ENCODE measurements at regions not wholly inside any gene's neighbourhood (a gene's known extent, or its start where the extent isn't known, plus 50 kb on each side); places are given as distances from the start of the nearest gene placed in this dataset.

GRCh38 chrX:149152941-149153340, 352.2 kb downstream of the IDS start:
- no peak for DNase-seq (ENCODE audit: low read depth in 2 of 2)

GRCh38 chrX:149151805-149152757, 353.0 kb downstream of the IDS start:
- no peak for DNase-seq (ENCODE audit: low read depth in 2 of 2)

- DNase-seq (ENCODE audit: low read depth in 2 of 2), result no peak
Observed at GRCh38 chrX:149145845-149146285, 359.2 kb downstream of the IDS start.

GRCh38 chrX:149131774-149132173, 373.3 kb downstream of the IDS start:
- DNase-seq (ENCODE audit: low read depth in 2 of 2), result no peak

GRCh38 chrX:149129767-149130166, 375.3 kb downstream of the IDS start:
- no peak for DNase-seq (ENCODE audit: low read depth in 2 of 2)

GRCh38 chrX:149124526-149125108, 380.5 kb downstream of the IDS start:
- no peak for DNase-seq (ENCODE audit: low read depth in 2 of 2)

- DNase-seq (ENCODE audit: low read depth in 2 of 2), result no peak
Observed at GRCh38 chrX:149121206-149121920, 383.7 kb downstream of the IDS start.

GRCh38 chrX:149120459-149120858, 384.6 kb downstream of the IDS start:
- no peak for DNase-seq (ENCODE audit: low read depth in 2 of 2)

- no peak for DNase-seq (ENCODE audit: low read depth in 2 of 2)
Observed at GRCh38 chrX:149114874-149115273, 390.2 kb downstream of the IDS start.

GRCh38 chrX:149114001-149114400, 391.1 kb downstream of the IDS start:
- no peak for DNase-seq (ENCODE audit: low read depth in 2 of 2)

GRCh38 chrX:149097786-149098185, 407.3 kb downstream of the IDS start:
- no peak for DNase-seq (ENCODE audit: low read depth in 2 of 2)

- no peak for DNase-seq (ENCODE audit: low read depth in 2 of 2)
Observed at GRCh38 chrX:149092179-149092578, 412.9 kb downstream of the IDS start.

GRCh38 chrX:149079805-149080406, 425.2 kb downstream of the IDS start:
- DNase-seq (ENCODE audit: low read depth in 2 of 2), result no peak

- no peak for DNase-seq (ENCODE audit: low read depth in 2 of 2)
Observed at GRCh38 chrX:149074398-149074797, 430.7 kb downstream of the IDS start.

GRCh38 chrX:149073479-149073878, 431.6 kb downstream of the IDS start:
- DNase-seq (ENCODE audit: low read depth in 2 of 2), result no peak

- no peak for DNase-seq (ENCODE audit: low read depth in 2 of 2)
Observed at GRCh38 chrX:149069899-149070298, 435.2 kb downstream of the IDS start.

- DNase-seq (ENCODE audit: low read depth in 2 of 2), result no peak
Observed at GRCh38 chrX:149060921-149061320, 444.2 kb downstream of the IDS start.

Data from stimulated activated CD4-positive, alpha-beta T cell treated with anti-CD3 and anti-CD28 coated beads, Interleukin-12 subunit alpha, Interleukin-12 subunit beta, amount 100 ng/mL, for 24 hours (primary cell).